ENCODE measurements at regions not wholly inside any gene's neighbourhood (a gene's known extent, or its start where the extent isn't known, plus 50 kb on each side); places are given as distances from the start of the nearest gene placed in this dataset.
"Not testable (repeated sequence)": the region's sequence is repeated elsewhere in the genome, so short reads cannot be mapped to it uniquely, and the experiment has no call there.

- no peak overlapping the region for H3K27ac Mint-ChIP-seq
- no peaks in the 10 kb centered on the region for H3K9me3 Mint-ChIP-seq
- DNase-seq (ENCODE audit: low spot score in 2 of 2) (no peak), ATAC-seq (ENCODE audit: low read depth) (no peak)
- peaks cover 10% of the 10 kb centered on the region for H3K27me3 Mint-ChIP-seq
- H3K36me3 Mint-ChIP-seq = no peaks in the 10 kb centered on the region
- no peak overlapping the region for H3K4me3 Mint-ChIP-seq
- H3K4me1 Mint-ChIP-seq = peaks cover 15% of the 10 kb centered on the region
These were observed 163.7 kb upstream of the RMP24 start for GRCh38 chr18:35808796-35809195.

GRCh38 chr18:35810520-35810919, 162.0 kb upstream of the RMP24 start:
- Mint-ChIP-seq H3K27me3 (peaks cover 10% of the 10 kb centered on the region), H3K27ac (no peak overlapping the region)
- no peak for ATAC-seq (ENCODE audit: low read depth)

GRCh38 chr18:35811896-35812295, 160.6 kb upstream of the RMP24 start:
- DNase-seq (ENCODE audit: low spot score in 2 of 2) (no peak), ATAC-seq (ENCODE audit: low read depth) (no peak)
- Mint-ChIP-seq H3K36me3 (no peaks in the 10 kb centered on the region), H3K27me3 (peaks cover 10% of the 10 kb centered on the region), H3K9me3 (no peaks in the 10 kb centered on the region), H3K4me3 (no peak overlapping the region), H3K27ac (no peak overlapping the region), H3K4me1 (peaks cover 15% of the 10 kb centered on the region)

More at GRCh38 chr18:35810520-35810919, 162.0 kb upstream of the RMP24 start:
- Mint-ChIP-seq H3K4me1 (peaks cover 15% of the 10 kb centered on the region), H3K9me3 (no peaks in the 10 kb centered on the region), H3K36me3 (no peaks in the 10 kb centered on the region), H3K4me3 (no peak overlapping the region)
- no peak for DNase-seq (ENCODE audit: low spot score in 2 of 2)

- ATAC-seq (ENCODE audit: low read depth); H3K4me1 Mint-ChIP-seq; H3K36me3 Mint-ChIP-seq: not testable (repeated sequence)
These were observed 157.5 kb upstream of the RMP24 start for GRCh38 chr18:35815011-35815410.

GRCh38 chr18:35816003-35816402, 156.5 kb upstream of the RMP24 start:
- H3K27ac Mint-ChIP-seq = no peak overlapping the region
- H3K27me3 Mint-ChIP-seq = peaks cover 8% of the 10 kb centered on the region
- no peak overlapping the region for H3K4me3 Mint-ChIP-seq
- H3K36me3 Mint-ChIP-seq = no peaks in the 10 kb centered on the region
- no peaks in the 10 kb centered on the region for H3K9me3 Mint-ChIP-seq
- no peak for DNase-seq (ENCODE audit: low spot score in 2 of 2)
- H3K4me1 Mint-ChIP-seq = no peaks in the 10 kb centered on the region
- no peak for ATAC-seq (ENCODE audit: low read depth)

More at GRCh38 chr18:35815011-35815410, 157.5 kb upstream of the RMP24 start:
- not testable (repeated sequence) for H3K4me3 Mint-ChIP-seq; H3K27me3 Mint-ChIP-seq; H3K9me3 Mint-ChIP-seq; DNase-seq (ENCODE audit: low spot score in 2 of 2); H3K27ac Mint-ChIP-seq

- no peak for ATAC-seq (ENCODE audit: low read depth)
- Mint-ChIP-seq H3K36me3 (no peaks in the 10 kb centered on the region), H3K27ac (no peak overlapping the region), H3K4me3 (no peak overlapping the region), H3K27me3 (no peaks in the 10 kb centered on the region), H3K4me1 (no peaks in the 10 kb centered on the region), H3K9me3 (no peaks in the 10 kb centered on the region)
- no peak for DNase-seq (ENCODE audit: low spot score in 2 of 2)
These were observed 154.7 kb upstream of the RMP24 start for GRCh38 chr18:35817604-35818352.

GRCh38 chr18:35818353-35818667, 154.2 kb upstream of the RMP24 start:
- DNase-seq (ENCODE audit: low spot score in 2 of 2) (no peak), ATAC-seq (ENCODE audit: low read depth) (no peak)
- Mint-ChIP-seq H3K4me3 (no peak overlapping the region), H3K27me3 (no peaks in the 10 kb centered on the region), H3K36me3 (no peaks in the 10 kb centered on the region), H3K27ac (no peak overlapping the region), H3K9me3 (no peaks in the 10 kb centered on the region), H3K4me1 (no peaks in the 10 kb centered on the region)

GRCh38 chr18:35822413-35822812, 150.1 kb upstream of the RMP24 start:
- Mint-ChIP-seq H3K4me3 (no peak overlapping the region), H3K27me3 (no peaks in the 10 kb centered on the region), H3K4me1 (no peaks in the 10 kb centered on the region), H3K27ac (no peak overlapping the region), H3K9me3 (no peaks in the 10 kb centered on the region), H3K36me3 (no peaks in the 10 kb centered on the region)
- ATAC-seq (ENCODE audit: low read depth) (no peak), DNase-seq (ENCODE audit: low spot score in 2 of 2) (no peak)

- DNase-seq (ENCODE audit: low spot score in 2 of 2) = no peak
- peaks cover 6% of the 10 kb centered on the region for H3K4me1 Mint-ChIP-seq
- H3K27ac Mint-ChIP-seq = no peak overlapping the region
- no peak overlapping the region for H3K4me3 Mint-ChIP-seq
- H3K9me3 Mint-ChIP-seq = peaks cover 4% of the 10 kb centered on the region
- no peak for ATAC-seq (ENCODE audit: low read depth)
- H3K36me3 Mint-ChIP-seq = peaks cover 3% of the 10 kb centered on the region
- H3K27me3 Mint-ChIP-seq = no peaks in the 10 kb centered on the region
These were observed 146.0 kb upstream of the RMP24 start for GRCh38 chr18:35826477-35826876.

GRCh38 chr18:35827275-35827902, 145.1 kb upstream of the RMP24 start:
- H3K27ac Mint-ChIP-seq = no peak overlapping the region
- no peak for ATAC-seq (ENCODE audit: low read depth)

GRCh38 chr18:35827903-35828275, 144.6 kb upstream of the RMP24 start:
- Mint-ChIP-seq H3K27ac (no peak overlapping the region), H3K27me3 (no peaks in the 10 kb centered on the region), H3K4me1 (peaks cover 6% of the 10 kb centered on the region), H3K36me3 (peaks cover 3% of the 10 kb centered on the region), H3K9me3 (peaks cover 11% of the 10 kb centered on the region), H3K4me3 (no peak overlapping the region)
- DNase-seq (ENCODE audit: low spot score in 2 of 2) (no peak), ATAC-seq (ENCODE audit: low read depth) (no peak)

More at GRCh38 chr18:35827275-35827902, 145.1 kb upstream of the RMP24 start:
- no peak overlapping the region for H3K4me3 Mint-ChIP-seq
- H3K36me3 Mint-ChIP-seq = peaks cover 3% of the 10 kb centered on the region
- H3K27me3 Mint-ChIP-seq = no peaks in the 10 kb centered on the region
- no peak for DNase-seq (ENCODE audit: low spot score in 2 of 2)
- peaks cover 6% of the 10 kb centered on the region for H3K9me3 Mint-ChIP-seq
- H3K4me1 Mint-ChIP-seq = peaks cover 6% of the 10 kb centered on the region

- ATAC-seq (ENCODE audit: low read depth) = no peak
- Mint-ChIP-seq H3K36me3 (peaks cover 6% of the 10 kb centered on the region), H3K27ac (no peak overlapping the region), H3K9me3 (peaks cover 14% of the 10 kb centered on the region), H3K4me1 (peaks cover 6% of the 10 kb centered on the region), H3K4me3 (no peak overlapping the region), H3K27me3 (no peaks in the 10 kb centered on the region)
- DNase-seq (ENCODE audit: low spot score in 2 of 2) = no peak
These were observed 143.9 kb upstream of the RMP24 start for GRCh38 chr18:35828591-35828990.

GRCh38 chr18:35835366-35835765, 137.1 kb upstream of the RMP24 start:
- H3K4me1 Mint-ChIP-seq = peaks cover 21% of the 10 kb centered on the region
- H3K27ac Mint-ChIP-seq = no peak overlapping the region
- H3K27me3 Mint-ChIP-seq = no peaks in the 10 kb centered on the region
- H3K9me3 Mint-ChIP-seq = peaks cover 23% of the 10 kb centered on the region
- no peak for ATAC-seq (ENCODE audit: low read depth)
- DNase-seq (ENCODE audit: low spot score in 2 of 2) = no peak
- H3K36me3 Mint-ChIP-seq = peaks cover 6% of the 10 kb centered on the region
- H3K4me3 Mint-ChIP-seq = no peak overlapping the region

- Mint-ChIP-seq H3K4me3 (no peak overlapping the region), H3K27ac (no peak overlapping the region), H3K4me1 (peaks cover 18% of the 10 kb centered on the region), H3K9me3 (peaks cover 23% of the 10 kb centered on the region), H3K27me3 (no peaks in the 10 kb centered on the region), H3K36me3 (peaks cover 4% of the 10 kb centered on the region)
- DNase-seq (ENCODE audit: low spot score in 2 of 2) (no peak), ATAC-seq (ENCODE audit: low read depth) (peak; percentile 41)
These were observed 136.6 kb upstream of the RMP24 start for GRCh38 chr18:35835833-35836232.

- ATAC-seq (ENCODE audit: low read depth) (no peak), DNase-seq (ENCODE audit: low spot score in 2 of 2) (no peak)
- Mint-ChIP-seq H3K4me1 (peaks cover 15% of the 10 kb centered on the region), H3K9me3 (peaks cover 29% of the 10 kb centered on the region), H3K36me3 (peaks cover 4% of the 10 kb centered on the region), H3K27ac (no peak overlapping the region), H3K27me3 (no peaks in the 10 kb centered on the region), H3K4me3 (no peak overlapping the region)
These were observed 135.5 kb upstream of the RMP24 start for GRCh38 chr18:35836932-35837331.

Data from memory B cell (primary cell).